WERI-Rb-1 (cell line): ENCODE measurements at regions not wholly inside any gene's neighbourhood (a gene's known extent, or its start where the extent isn't known, plus 50 kb on each side); places are given as distances from the start of the nearest gene placed in this dataset.

Source experiments
- DNase-seq: peaks from one replicate; pipeline ENCODE4 v3.0.0-alpha.2; 2020
- H3K27ac ChIP-seq: fragments of 250-450 bp; sonication (Bioruptor Pico); 2 replicates; pipeline ENCODE4 v1.5.1; 2020; ENCODE audit warnings: mild to moderate bottlenecking, moderate library complexity
- H3K27me3 ChIP-seq: fragments of 250-450 bp; sonication (Bioruptor Pico); 2 replicates; pipeline ENCODE4 v1.5.1; 2021; ENCODE audit warnings: mild to moderate bottlenecking, low read depth, moderate library complexity; ENCODE audit not compliant: insufficient read depth, severe bottlenecking
- H3K36me3 ChIP-seq: fragments of 250-450 bp; sonication (Bioruptor Pico); 2 replicates; pipeline ENCODE4 v1.5.1; 2020; ENCODE audit warnings: mild to moderate bottlenecking, moderate library complexity
- H3K4me3 ChIP-seq: 2 replicates; pipeline ENCODE4 v1.5.1; 2011; ENCODE audit warnings: low read depth, mild to moderate bottlenecking, control low read depth, low read length
- H3K9me3 ChIP-seq: fragments of 250-450 bp; sonication (Bioruptor Pico); 2 replicates; pipeline ENCODE4 v1.5.1; 2021; ENCODE audit warnings: mild to moderate bottlenecking, moderate library complexity; ENCODE audit not compliant: severe bottlenecking
- TF ChIP-seq, protein P1 (sequence below): IDR thresholded peaks from 2 replicates; pipeline ENCODE4 v1.5.1; 2011; ENCODE audit warnings: low read depth, mild to moderate bottlenecking, control low read depth, inconsistent platforms, low read length

DNA sequence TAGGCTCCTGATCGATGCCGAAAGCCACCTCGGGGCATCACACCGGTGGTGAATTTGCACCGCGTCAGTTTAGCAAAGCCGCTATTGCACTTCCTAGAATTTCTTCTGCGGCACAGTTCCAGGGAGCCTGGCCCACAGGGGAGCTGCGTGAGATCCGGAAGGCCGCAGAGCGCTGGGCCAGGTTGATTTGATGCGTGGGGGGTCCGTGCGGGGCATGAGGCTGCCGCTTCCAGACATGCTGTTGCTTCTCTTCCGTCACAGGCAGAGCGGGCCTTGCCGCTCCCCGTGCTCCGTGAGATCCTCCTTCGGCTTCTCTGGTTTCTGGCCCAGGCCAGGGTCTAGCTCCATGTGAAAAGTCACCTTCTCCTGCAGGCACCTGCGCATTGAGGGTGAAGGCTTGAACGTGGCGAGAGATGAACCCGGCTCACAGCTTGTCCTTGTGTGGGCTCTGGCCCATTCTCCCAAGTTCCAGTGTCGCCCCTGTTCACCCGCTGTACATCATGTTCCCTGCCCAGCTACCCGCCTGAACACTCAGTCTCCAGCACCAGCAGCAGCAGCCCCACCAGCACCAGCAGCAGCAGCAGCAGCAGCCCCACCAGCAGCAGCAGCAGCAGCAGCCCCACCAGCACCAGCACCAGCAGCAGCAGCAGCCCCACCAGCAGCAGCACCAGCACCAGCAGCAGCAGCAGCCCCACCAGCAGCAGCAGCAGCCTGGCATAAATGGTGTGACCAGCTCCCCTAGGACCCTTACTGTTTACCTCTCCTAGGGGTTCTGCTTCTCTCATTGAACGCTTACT is 131.2 kb downstream of the TRIML1 start:
- DNase-seq: no peak
- Histone ChIP-seq H3K4me3 (no peak overlapping the region), H3K27me3 (peaks cover 86% of the 10 kb centered on the region), H3K36me3 (no peaks in the 10 kb centered on the region), H3K9me3 (no peaks in the 10 kb centered on the region), H3K27ac (no peak overlapping the region)
- TF ChIP-seq, protein P1, sequence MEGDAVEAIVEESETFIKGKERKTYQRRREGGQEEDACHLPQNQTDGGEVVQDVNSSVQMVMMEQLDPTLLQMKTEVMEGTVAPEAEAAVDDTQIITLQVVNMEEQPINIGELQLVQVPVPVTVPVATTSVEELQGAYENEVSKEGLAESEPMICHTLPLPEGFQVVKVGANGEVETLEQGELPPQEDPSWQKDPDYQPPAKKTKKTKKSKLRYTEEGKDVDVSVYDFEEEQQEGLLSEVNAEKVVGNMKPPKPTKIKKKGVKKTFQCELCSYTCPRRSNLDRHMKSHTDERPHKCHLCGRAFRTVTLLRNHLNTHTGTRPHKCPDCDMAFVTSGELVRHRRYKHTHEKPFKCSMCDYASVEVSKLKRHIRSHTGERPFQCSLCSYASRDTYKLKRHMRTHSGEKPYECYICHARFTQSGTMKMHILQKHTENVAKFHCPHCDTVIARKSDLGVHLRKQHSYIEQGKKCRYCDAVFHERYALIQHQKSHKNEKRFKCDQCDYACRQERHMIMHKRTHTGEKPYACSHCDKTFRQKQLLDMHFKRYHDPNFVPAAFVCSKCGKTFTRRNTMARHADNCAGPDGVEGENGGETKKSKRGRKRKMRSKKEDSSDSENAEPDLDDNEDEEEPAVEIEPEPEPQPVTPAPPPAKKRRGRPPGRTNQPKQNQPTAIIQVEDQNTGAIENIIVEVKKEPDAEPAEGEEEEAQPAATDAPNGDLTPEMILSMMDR: no peak

DNA sequence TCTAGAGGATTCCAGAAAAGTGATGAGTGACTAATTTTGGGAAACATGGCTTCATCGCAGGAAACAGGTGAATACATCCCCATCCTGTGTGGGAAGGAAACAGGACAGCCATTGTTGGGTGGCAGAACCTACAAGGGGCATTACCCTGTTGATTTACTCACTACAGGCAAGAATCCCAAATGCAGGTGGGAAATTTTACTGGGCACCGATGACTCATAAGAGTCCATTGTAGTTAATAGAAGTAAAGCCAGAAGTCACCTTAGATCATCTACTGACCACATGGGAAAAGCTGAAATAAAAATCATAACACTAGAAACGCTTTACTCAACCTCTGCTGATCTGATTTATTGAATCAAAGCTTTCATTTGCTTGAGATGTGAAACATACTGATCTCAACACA is 136.4 kb downstream of the TRIML1 start:
- no peaks in the 10 kb centered on the region for H3K36me3 ChIP-seq
- no peak for DNase-seq
- H3K4me3 ChIP-seq: no peak overlapping the region
- H3K9me3 ChIP-seq: no peaks in the 10 kb centered on the region
- no peak overlapping the region for H3K27ac ChIP-seq
- H3K27me3 ChIP-seq: peaks cover 83% of the 10 kb centered on the region
- TF ChIP-seq, protein P1: no peak

DNA sequence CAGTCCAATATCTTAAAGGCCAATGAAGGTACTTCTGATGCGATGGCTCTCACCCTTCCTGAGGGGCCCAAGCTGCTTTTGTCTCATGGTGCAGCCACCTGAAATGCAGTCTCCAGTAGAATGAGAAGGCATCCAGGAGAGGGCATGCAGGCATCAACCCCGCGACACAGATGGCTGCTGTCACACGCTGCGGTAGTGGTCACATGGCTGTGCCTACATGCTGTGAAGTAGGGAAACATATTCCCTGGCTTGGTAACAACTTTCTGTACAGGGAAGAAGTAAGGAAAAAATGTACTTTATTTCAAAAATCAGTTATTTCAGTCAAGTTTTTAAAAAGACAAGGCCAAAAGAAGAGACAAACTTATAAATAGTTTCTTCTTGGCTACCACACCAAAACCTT is 139.9 kb downstream of the TRIML1 start:
- no peak overlapping the region for H3K27ac ChIP-seq
- no peak overlapping the region for H3K4me3 ChIP-seq
- TF ChIP-seq, protein P1: no peak
- H3K36me3 ChIP-seq: no peaks in the 10 kb centered on the region
- no peak for DNase-seq
- peaks cover 78% of the 10 kb centered on the region for H3K27me3 ChIP-seq
- peaks cover 6% of the 10 kb centered on the region for H3K9me3 ChIP-seq

DNA sequence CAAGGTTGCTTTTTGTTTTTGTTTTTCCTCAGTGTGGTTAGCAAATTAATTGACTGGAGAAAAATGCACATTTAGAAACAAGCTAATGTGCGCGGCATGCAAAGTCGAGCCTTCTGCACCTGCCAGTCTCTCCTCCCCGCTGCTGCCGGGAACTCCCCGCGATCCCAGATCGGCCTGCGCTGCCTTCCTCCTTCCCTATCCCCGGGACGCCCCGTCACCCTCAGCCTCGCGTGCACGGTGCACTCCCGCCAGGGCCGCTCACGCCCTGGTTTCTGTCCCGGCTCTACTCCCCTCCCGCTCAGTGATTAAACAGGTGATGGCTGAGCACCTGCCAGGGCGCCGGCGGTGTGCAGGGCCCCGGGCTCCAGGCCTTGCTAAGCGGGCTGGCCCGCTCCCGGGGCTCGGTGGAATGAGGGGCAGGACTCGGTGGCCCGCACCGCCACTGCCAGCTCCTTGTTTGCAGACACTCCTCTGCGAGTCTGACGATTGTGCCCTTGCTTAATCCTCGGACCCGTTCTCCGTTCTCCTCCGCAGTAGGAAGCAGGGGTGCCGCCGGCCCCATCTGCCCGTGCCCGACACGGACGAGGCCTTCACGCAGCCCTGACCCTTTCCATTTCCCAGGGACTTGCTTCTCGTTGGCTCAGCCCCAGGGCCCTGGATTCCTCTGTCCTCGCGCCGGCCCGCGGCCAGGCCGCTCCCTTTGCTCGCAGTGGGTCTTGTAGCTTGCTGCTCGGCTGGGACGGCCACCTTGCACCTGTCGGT is 143.4 kb downstream of the TRIML1 start:
- H3K4me3 ChIP-seq: no peak overlapping the region
- H3K9me3 ChIP-seq: peaks cover 6% of the 10 kb centered on the region
- no peak overlapping the region for H3K27ac ChIP-seq
- TF ChIP-seq, protein P1: no peak
- peaks cover 80% of the 10 kb centered on the region for H3K27me3 ChIP-seq
- no peaks in the 10 kb centered on the region for H3K36me3 ChIP-seq
- DNase-seq: no peak

DNA sequence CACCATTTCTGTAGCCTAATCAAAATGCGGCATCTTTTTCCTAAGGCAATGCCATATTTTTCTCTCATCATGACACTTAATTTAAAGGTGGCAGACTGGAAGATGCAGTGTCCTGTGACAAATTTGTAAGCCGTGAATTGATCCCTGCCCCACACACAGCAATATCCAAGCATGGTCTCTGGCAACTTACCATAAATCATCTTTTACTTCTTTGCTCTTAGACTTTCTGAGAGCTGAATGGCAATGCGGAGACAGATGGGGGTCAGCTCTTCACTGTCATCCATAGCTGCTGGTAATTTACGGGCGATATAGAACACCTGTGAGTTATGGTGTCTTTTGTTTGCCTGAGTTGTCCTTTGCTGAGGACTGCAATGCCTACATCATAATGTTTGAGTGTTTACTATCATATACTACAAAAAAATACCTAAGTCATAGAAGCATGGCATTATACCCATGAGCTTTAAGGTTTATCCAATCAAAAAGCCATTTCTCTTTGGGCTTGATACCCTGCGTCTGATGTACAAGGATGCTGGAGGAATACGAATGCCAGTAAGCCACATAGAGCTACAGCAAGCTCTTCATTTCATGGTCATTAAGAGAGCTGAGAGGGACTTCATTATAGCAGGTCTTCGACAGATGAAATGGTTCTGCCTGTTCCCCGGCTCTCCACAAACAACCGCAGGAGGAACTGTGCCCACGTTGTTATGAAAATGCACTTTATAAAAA is 148.1 kb downstream of the TRIML1 start:
- no peak for DNase-seq
- peaks cover 91% of the 10 kb centered on the region for H3K27me3 ChIP-seq

More for the DNA sequence above, 148.1 kb downstream of the TRIML1 start:
- Histone ChIP-seq H3K4me3 (no peak overlapping the region), H3K36me3 (no peaks in the 10 kb centered on the region), H3K27ac (no peak overlapping the region), H3K9me3 (no peaks in the 10 kb centered on the region)
- TF ChIP-seq, protein P1: no peak
